ENCODE measurements at regions not wholly inside any gene's neighbourhood (a gene's known extent, or its start where the extent isn't known, plus 50 kb on each side); places are given as distances from the start of the nearest gene placed in this dataset.

DNA sequence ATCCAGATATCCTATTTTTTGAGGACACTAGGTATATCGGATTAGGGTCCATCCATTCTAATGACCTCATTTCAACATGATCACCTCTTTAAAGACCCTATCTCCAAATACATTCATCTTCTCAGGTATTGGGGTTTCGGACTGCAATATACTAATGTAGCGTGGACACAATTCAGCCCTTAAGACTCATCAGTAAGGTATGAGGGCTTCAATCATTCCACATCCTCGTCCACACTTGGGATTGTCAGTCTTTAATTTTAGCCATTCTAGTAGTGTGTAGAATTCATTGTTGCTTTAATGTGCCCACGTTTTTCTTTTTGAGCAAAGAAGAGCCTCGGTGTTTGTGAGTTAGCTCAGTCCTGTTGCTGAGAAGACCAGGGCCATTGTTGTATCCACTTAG, 177.0 kb upstream of the TBX3 start:
- no peak overlapping the region for H3K4me3 ChIP-seq

More for the DNA sequence above, 177.0 kb upstream of the TBX3 start:
- in situ Hi-C loops (cut with MboI) (no loop called here), intact Hi-C loops (cut with micrococcal nuclease) (no loop called here)
- Histone ChIP-seq H3K9me3 (replicated peaks; ENCODE audit: control insufficient read depth, insufficient read depth, low read depth, low read length) (no peaks in the 10 kb centered on the region), H3K4me1 (replicated peaks in 1 of 2; ENCODE audit: control insufficient read depth in 2 of 2, insufficient read depth in 2 of 2, low read length in 2 of 2) (no peaks in the 10 kb centered on the region), H3K79me2 (ENCODE audit: control insufficient read depth, insufficient read depth, low read length) (no peaks in the 10 kb centered on the region), H3K36me3 (ENCODE audit: control insufficient read depth, insufficient read depth, low read length) (no peaks in the 10 kb centered on the region), H3K27me3 (ENCODE audit: control insufficient read depth in 2 of 2, insufficient read depth in 2 of 2, low read length in 2 of 2) (no peaks in the 10 kb centered on the region), H4K20me1 (replicated peaks; ENCODE audit: control insufficient read depth, insufficient read depth, low read length) (no peaks in the 10 kb centered on the region), H3K9ac (ENCODE audit: insufficient read depth in 1 of 2, low read depth in 2 of 2, low read length in 2 of 2) (no peak overlapping the region), H3K4me2 (ENCODE audit: insufficient read depth, low read length) (no peak overlapping the region), H3K27ac (ENCODE audit: extremely low read depth, low read depth, low read length) (no peak overlapping the region), H3K9me1 (ENCODE audit: control insufficient read depth, insufficient read depth, low read length) (no peaks in the 10 kb centered on the region), H2AFZ (ENCODE audit: low read depth, low read length) (no peak overlapping the region)
- FAIRE-seq (no peak), ATAC-seq (no peak), DNase-seq (ENCODE audit: extremely low read depth in 1 of 4, low spot score in 3 of 4) (no peak)
- POLR2A ChIA-PET: no interaction called here
- CTCF ChIA-PET (ENCODE audit: low intra/inter-chr PET ratio): no interaction called here
- no TSS peak for BruUV-seq (replicated peaks)
- TF ChIP-seq ZC3H4 (CRISPR knock-in tag; IDR thresholded peaks at IDR 0.05; ENCODE audit: borderline replicate concordance): no peak
- no peak for TF ChIP-seq ZNF121 (CRISPR knock-in tag; conservative IDR thresholded peaks at IDR 0.05)
- no peak for TF ChIP-seq MLLT1 (IDR thresholded peaks at IDR 0.05)
- no peak for TF ChIP-seq RBM15 (IDR thresholded peaks at IDR 0.05; ENCODE audit: insufficient read depth, low read length)
- 0% methylated on average over 6 of the region's 6 CpGs for WGBS (ENCODE audit: insufficient coverage, low coverage, missing lambda C conversion rate)

Measured in K562 (cell line).